Duodenal mucosa (tissue), 2 donors: ENCODE measurements at regions not wholly inside any gene's neighbourhood (a gene's known extent, or its start where the extent isn't known, plus 50 kb on each side); places are given as distances from the start of the nearest gene placed in this dataset.
A peak's percentile ranks its signal among the peaks of the same experiment; 100 is the strongest.

ENCODE experiments used
- H3K27ac ChIP-seq: one replicate; pipeline ENCODE4 v1.7.0; 2013; ENCODE audit warnings: low read depth, low read length
- H3K27me3 ChIP-seq, 2 donors: one replicate each; pipeline ENCODE4 v1.7.0; 2013; ENCODE audit warnings: low read length in 2 of 2, control low read depth in 1 of 2; ENCODE audit not compliant: insufficient read depth in 2 of 2, control insufficient read depth in 1 of 2
- H3K36me3 ChIP-seq, 2 donors: one replicate each; pipeline ENCODE4 v1.7.0; 2013; ENCODE audit warnings: low read length in 2 of 2, control low read depth in 1 of 2; ENCODE audit not compliant: insufficient read depth in 2 of 2, control insufficient read depth in 1 of 2
- H3K4me1 ChIP-seq, 2 donors: one replicate each; pipeline ENCODE4 v1.7.0; 2013; ENCODE audit warnings: low read length in 2 of 2, control low read depth in 1 of 2; ENCODE audit not compliant: insufficient read depth in 2 of 2, control insufficient read depth in 1 of 2
- H3K4me3 ChIP-seq, 2 donors: one replicate each; pipeline ENCODE4 v1.7.0; 2013; ENCODE audit warnings: low read length in 2 of 2, low read depth in 1 of 2
- H3K9ac ChIP-seq, 2 donors: one replicate each; pipeline ENCODE4 v1.7.0; 2013; ENCODE audit warnings: low read length in 2 of 2, low read depth in 1 of 2
- H3K9me3 ChIP-seq, 2 donors: one replicate each; pipeline ENCODE4 v1.7.0; 2013; ENCODE audit warnings: low read length in 2 of 2, control low read depth in 1 of 2; ENCODE audit not compliant: control insufficient read depth in 1 of 2

GRCh38 chr11:45078236-45079074 is 68.0 kb upstream of the PRDM11 start:
- Histone ChIP-seq H3K9ac (no peak overlapping the region), H3K4me3 (no peak overlapping the region), H3K9me3 (no peaks in the 10 kb centered on the region), H3K36me3 (no peaks in the 10 kb centered on the region), H3K27ac (no peak overlapping the region), H3K4me1 (peaks cover 17 to 35% of the 10 kb centered on the region in 2 donors), H3K27me3 (peaks cover 0 to 4% of the 10 kb centered on the region in 2 donors)

- peaks cover 0 to 4% of the 10 kb centered on the region in 2 donors for H3K27me3 ChIP-seq
- no peak overlapping the region for H3K4me3 ChIP-seq
- H3K4me1 ChIP-seq, result peaks cover 23 to 33% of the 10 kb centered on the region in 2 donors
Measured at GRCh38 chr11:45079075-45079444, 67.4 kb upstream of the PRDM11 start.

GRCh38 chr11:45079567-45079942 is 66.9 kb upstream of the PRDM11 start:
- Histone ChIP-seq H3K27me3 (peaks cover 0 to 4% of the 10 kb centered on the region in 2 donors), H3K4me3 (no peak overlapping the region), H3K36me3 (no peaks in the 10 kb centered on the region), H3K9ac (no peak overlapping the region), H3K9me3 (no peaks in the 10 kb centered on the region), H3K27ac (no peak overlapping the region), H3K4me1 (peaks cover 23 to 32% of the 10 kb centered on the region in 2 donors)

More at GRCh38 chr11:45079075-45079444, 67.4 kb upstream of the PRDM11 start:
- Histone ChIP-seq H3K36me3 (no peaks in the 10 kb centered on the region), H3K9ac (no peak overlapping the region), H3K9me3 (no peaks in the 10 kb centered on the region), H3K27ac (no peak overlapping the region)

GRCh38 chr11:45079943-45080719 is 66.3 kb upstream of the PRDM11 start:
- peaks cover 23 to 32% of the 10 kb centered on the region in 2 donors for H3K4me1 ChIP-seq
- H3K36me3 ChIP-seq, result no peaks in the 10 kb centered on the region
- H3K9ac ChIP-seq, result peak overlapping the region; percentile 3 to 16
- H3K27me3 ChIP-seq, result peaks cover 0 to 4% of the 10 kb centered on the region in 2 donors
- H3K9me3 ChIP-seq, result no peaks in the 10 kb centered on the region
- H3K27ac ChIP-seq, result no peak overlapping the region
- peak overlapping the region in 1 of 2 donors; percentile 14 for H3K4me3 ChIP-seq

- Histone ChIP-seq H3K9me3 (no peaks in the 10 kb centered on the region), H3K27ac (no peak overlapping the region), H3K27me3 (peaks cover 0 to 4% of the 10 kb centered on the region in 2 donors)
Measured at GRCh38 chr11:45082744-45083543, 63.5 kb upstream of the PRDM11 start.

GRCh38 chr11:45083544-45084087 is 62.8 kb upstream of the PRDM11 start:
- no peaks in the 10 kb centered on the region for H3K9me3 ChIP-seq
- H3K36me3 ChIP-seq, result no peaks in the 10 kb centered on the region
- H3K4me1 ChIP-seq, result peaks cover 23 to 46% of the 10 kb centered on the region in 2 donors
- H3K27me3 ChIP-seq, result peaks cover 0 to 4% of the 10 kb centered on the region in 2 donors
- no peak overlapping the region for H3K27ac ChIP-seq
- no peak overlapping the region for H3K9ac ChIP-seq
- H3K4me3 ChIP-seq, result no peak overlapping the region

More at GRCh38 chr11:45082744-45083543, 63.5 kb upstream of the PRDM11 start:
- Histone ChIP-seq H3K4me3 (no peak overlapping the region), H3K36me3 (no peaks in the 10 kb centered on the region), H3K9ac (no peak overlapping the region), H3K4me1 (peaks cover 23 to 41% of the 10 kb centered on the region in 2 donors)

- Histone ChIP-seq H3K9ac (no peak overlapping the region), H3K9me3 (no peaks in the 10 kb centered on the region), H3K27ac (no peak overlapping the region), H3K4me1 (peaks cover 12 to 29% of the 10 kb centered on the region in 2 donors), H3K36me3 (no peaks in the 10 kb centered on the region), H3K27me3 (peaks cover 0 to 4% of the 10 kb centered on the region in 2 donors), H3K4me3 (no peak overlapping the region)
Measured at GRCh38 chr11:45085646-45086501, 60.6 kb upstream of the PRDM11 start.

GRCh38 chr11:45086526-45086925 is 59.9 kb upstream of the PRDM11 start:
- H3K27ac ChIP-seq, result no peak overlapping the region
- no peaks in the 10 kb centered on the region for H3K9me3 ChIP-seq
- H3K9ac ChIP-seq, result no peak overlapping the region
- no peak overlapping the region for H3K4me3 ChIP-seq
- H3K27me3 ChIP-seq, result peaks cover 0 to 4% of the 10 kb centered on the region in 2 donors
- H3K4me1 ChIP-seq, result peaks cover 12 to 29% of the 10 kb centered on the region in 2 donors
- H3K36me3 ChIP-seq, result no peaks in the 10 kb centered on the region
